Mesendoderm (in vitro differentiated cells): ENCODE measurements at regions not wholly inside any gene's neighbourhood (a gene's known extent, or its start where the extent isn't known, plus 50 kb on each side); places are given as distances from the start of the nearest gene placed in this dataset.

Experiments
- DNase-seq: peaks from one replicate; pipeline ENCODE4 v3.0.0; 2013
- H2AK5ac ChIP-seq: 2 replicates; pipeline ENCODE4 v1.6.1; 2013; ENCODE audit warnings: low read length, inconsistent platforms
- H2BK120ac ChIP-seq: 2 replicates; pipeline ENCODE4 v1.6.1; 2013; ENCODE audit warnings: low read depth, mild to moderate bottlenecking, low read length, moderate library complexity, mixed read lengths
- H2BK15ac ChIP-seq: replicated peaks from 2 replicates; pipeline ENCODE4 v1.6.1; 2013; ENCODE audit warnings: low read depth, mild to moderate bottlenecking, moderate library complexity
- H2BK5ac ChIP-seq: 2 replicates; pipeline ENCODE4 v1.6.1; 2013; ENCODE audit warnings: low read length, inconsistent platforms
- H3K18ac ChIP-seq: 2 replicates; pipeline ENCODE4 v1.6.1; 2013; ENCODE audit warnings: mild to moderate bottlenecking, low read length, mixed read lengths
- H3K23ac ChIP-seq: one replicate; pipeline ENCODE4 v1.6.1; 2013; ENCODE audit warnings: low read length
- H3K27ac ChIP-seq: 2 replicates; pipeline ENCODE4 v1.5.1; 2013; ENCODE audit warnings: low read depth, mild to moderate bottlenecking, inconsistent platforms, low read length, moderate library complexity
- H3K27me3 ChIP-seq: 2 replicates; pipeline ENCODE4 v1.6.1; 2013; ENCODE audit warnings: low read length, control low read depth, mild to moderate bottlenecking, inconsistent platforms; ENCODE audit not compliant: insufficient read depth, poor library complexity
- H3K36me3 ChIP-seq: 2 replicates; pipeline ENCODE4 v1.6.1; 2013; ENCODE audit warnings: low read length, inconsistent platforms; ENCODE audit not compliant: control insufficient read depth, insufficient read depth
- H3K4ac ChIP-seq: one replicate; pipeline ENCODE4 v1.6.1; 2013; ENCODE audit warnings: low read depth, mild to moderate bottlenecking, low read length, moderate library complexity
- H3K4me1 ChIP-seq: 2 replicates; pipeline ENCODE4 v1.6.1; 2013; ENCODE audit warnings: low read depth, low read length, inconsistent platforms; ENCODE audit not compliant: control insufficient read depth
- H3K4me2 ChIP-seq: 2 replicates; pipeline ENCODE4 v1.6.1; 2013; ENCODE audit warnings: low read length
- H3K4me3 ChIP-seq: 2 replicates; pipeline ENCODE4 v1.5.1; 2013; ENCODE audit warnings: mild to moderate bottlenecking, low read length
- H3K56ac ChIP-seq: one replicate; pipeline ENCODE4 v1.6.1; 2013; ENCODE audit warnings: low read length
- H3K79me1 ChIP-seq: 2 replicates; pipeline ENCODE4 v1.6.1; 2013; ENCODE audit warnings: low read length, inconsistent platforms
- H3K79me2 ChIP-seq: 2 replicates; pipeline ENCODE4 v1.6.1; 2013; ENCODE audit warnings: mild to moderate bottlenecking, low read length; ENCODE audit not compliant: control insufficient read depth, insufficient read depth
- H3K9ac ChIP-seq: 2 replicates; pipeline ENCODE4 v1.6.1; 2013; ENCODE audit warnings: low read length, inconsistent platforms
- H4K5ac ChIP-seq: one replicate; pipeline ENCODE4 v1.6.1; 2013; ENCODE audit warnings: low read length
- H4K8ac ChIP-seq: one replicate; pipeline ENCODE4 v1.6.1; 2013; ENCODE audit warnings: low read depth, mild to moderate bottlenecking, control low read depth, low read length, moderate library complexity
- WGBS: extraction: QIAGEN DNeasy Blood & Tissue Kit; methylation state at CpG from one replicate; pipeline ENCODE4 v1.1.7; 2013; ENCODE audit warnings: low lambda C conversion rate, missing lambda C conversion rate; ENCODE audit not compliant: insufficient coverage; ENCODE audit errors: extremely low coverage; 5-methylcytosine and 5-hydroxymethylcytosine counted together

GRCh38 chr2:138121666-138122661 lies 157.7 kb downstream of the HNMT start:
- Histone ChIP-seq H3K4ac (no peak overlapping the region), H3K27me3 (no peaks in the 10 kb centered on the region), H2AK5ac (no peak overlapping the region), H3K4me1 (peaks cover 5% of the 10 kb centered on the region), H2BK120ac (no peak overlapping the region), H3K36me3 (no peaks in the 10 kb centered on the region), H3K56ac (no peak overlapping the region), H3K4me3 (no peak overlapping the region), H3K79me2 (no peaks in the 10 kb centered on the region), H3K27ac (no peak overlapping the region), H3K4me2 (no peak overlapping the region), H3K23ac (no peak overlapping the region), H3K79me1 (no peaks in the 10 kb centered on the region), H2BK5ac (no peak overlapping the region), H4K8ac (no peak overlapping the region), H4K5ac (no peak overlapping the region), H3K9ac (no peak overlapping the region), H3K18ac (no peak overlapping the region), H2BK15ac (no peak overlapping the region)
- WGBS = no CpG with 5 or more reads among the region's 3 CpGs
- DNase-seq = peak; percentile 58

- Histone ChIP-seq H3K56ac (no peak overlapping the region), H3K27ac (no peak overlapping the region), H3K36me3 (no peaks in the 10 kb centered on the region), H3K27me3 (no peaks in the 10 kb centered on the region), H2AK5ac (no peak overlapping the region), H3K9ac (no peak overlapping the region), H2BK15ac (no peak overlapping the region), H4K8ac (no peak overlapping the region), H2BK5ac (no peak overlapping the region), H3K18ac (no peak overlapping the region), H4K5ac (no peak overlapping the region), H3K79me2 (no peaks in the 10 kb centered on the region), H3K4me1 (peaks cover 5% of the 10 kb centered on the region), H3K23ac (no peak overlapping the region), H3K4me3 (no peak overlapping the region), H2BK120ac (no peak overlapping the region), H3K4ac (no peak overlapping the region), H3K4me2 (no peak overlapping the region), H3K79me1 (no peaks in the 10 kb centered on the region)
- WGBS = no CpG with 5 or more reads among the region's 1 CpG
- DNase-seq = no peak
Measured at GRCh38 chr2:138122891-138123290, 158.6 kb downstream of the HNMT start.

- no peak overlapping the region for H3K56ac ChIP-seq
- H3K79me2 ChIP-seq = no peaks in the 10 kb centered on the region
- H2BK5ac ChIP-seq = no peak overlapping the region
- no peaks in the 10 kb centered on the region for H3K27me3 ChIP-seq
- no peak overlapping the region for H3K23ac ChIP-seq
- H2BK15ac ChIP-seq = no peak overlapping the region
- H3K9ac ChIP-seq = no peak overlapping the region
- H4K5ac ChIP-seq = no peak overlapping the region
- DNase-seq = peak; percentile 63
- no peak overlapping the region for H3K27ac ChIP-seq
- H3K18ac ChIP-seq = no peak overlapping the region
- peaks cover 5% of the 10 kb centered on the region for H3K4me1 ChIP-seq
- H3K4me2 ChIP-seq = no peak overlapping the region
- no peak overlapping the region for H2BK120ac ChIP-seq
- no peak overlapping the region for H2AK5ac ChIP-seq
- H3K4ac ChIP-seq = no peak overlapping the region
- H3K4me3 ChIP-seq = no peak overlapping the region
- H3K79me1 ChIP-seq = no peaks in the 10 kb centered on the region
- H3K36me3 ChIP-seq = no peaks in the 10 kb centered on the region
- no peak overlapping the region for H4K8ac ChIP-seq
Measured at GRCh38 chr2:138123741-138124140, 159.5 kb downstream of the HNMT start.

GRCh38 chr2:138124521-138124920 lies 160.2 kb downstream of the HNMT start:
- Histone ChIP-seq H3K27me3 (no peaks in the 10 kb centered on the region), H3K18ac (no peak overlapping the region), H3K36me3 (no peaks in the 10 kb centered on the region), H4K5ac (no peak overlapping the region), H4K8ac (no peak overlapping the region), H2BK120ac (no peak overlapping the region), H3K23ac (no peak overlapping the region), H3K4me2 (no peak overlapping the region), H3K56ac (no peak overlapping the region), H3K4me1 (peaks cover 5% of the 10 kb centered on the region), H3K9ac (no peak overlapping the region), H3K79me2 (no peaks in the 10 kb centered on the region), H2BK15ac (no peak overlapping the region), H3K79me1 (no peaks in the 10 kb centered on the region), H3K27ac (no peak overlapping the region), H3K4ac (no peak overlapping the region), H2BK5ac (no peak overlapping the region), H3K4me3 (no peak overlapping the region), H2AK5ac (no peak overlapping the region)
- DNase-seq = no peak
- no CpG with 5 or more reads among the region's 2 CpGs for WGBS

GRCh38 chr2:138125306-138126288 lies 161.3 kb downstream of the HNMT start:
- H3K79me1 ChIP-seq = no peaks in the 10 kb centered on the region
- H3K4me3 ChIP-seq = no peak overlapping the region
- H4K8ac ChIP-seq = no peak overlapping the region
- H3K4me2 ChIP-seq = no peak overlapping the region
- DNase-seq = no peak
- no peak overlapping the region for H2AK5ac ChIP-seq
- H2BK120ac ChIP-seq = no peak overlapping the region
- H3K27me3 ChIP-seq = no peaks in the 10 kb centered on the region
- peaks cover 5% of the 10 kb centered on the region for H3K4me1 ChIP-seq
- H3K27ac ChIP-seq = no peak overlapping the region
- WGBS = no CpG with 5 or more reads among the region's 11 CpGs
- no peak overlapping the region for H3K9ac ChIP-seq
- H3K79me2 ChIP-seq = no peaks in the 10 kb centered on the region
- no peak overlapping the region for H4K5ac ChIP-seq
- no peak overlapping the region for H2BK15ac ChIP-seq
- H3K4ac ChIP-seq = no peak overlapping the region
- no peak overlapping the region for H2BK5ac ChIP-seq
- H3K23ac ChIP-seq = no peak overlapping the region
- no peak overlapping the region for H3K18ac ChIP-seq
- no peak overlapping the region for H3K56ac ChIP-seq
- H3K36me3 ChIP-seq = no peaks in the 10 kb centered on the region
